Gastrocnemius medialis (tissue), 4 donors: ENCODE measurements at regions not wholly inside any gene's neighbourhood (a gene's known extent, or its start where the extent isn't known, plus 50 kb on each side); places are given as distances from the start of the nearest gene placed in this dataset.

Experiments used
- ATAC-seq, 2 donors: fragments of 150-250 bp; one replicate each; pipeline ENCODE4 v1.9.1; 2016
- DNase-seq, 2 donors: peaks; one replicate each; pipeline ENCODE4 v3.0.0-alpha.2; 2019
- H3K27ac ChIP-seq, 4 donors: fragments of 200-600 bp; sonication (generic); 1 replicate in 1 of 4; 2 replicates in 3 of 4; pipeline ENCODE4 v1.5.1; 2016 to 2018; ENCODE audit warnings: mild to moderate bottlenecking in 2 of 4, moderate library complexity in 1 of 4
- H3K27me3 ChIP-seq, 3 donors: fragments of 200-600 bp; sonication (generic) in 2 of 3; 1 replicate in 1 of 3; 2 replicates in 2 of 3; pipeline versions ENCODE4 v1.5.1 to v1.6.0; 2016 to 2019; ENCODE audit warnings: mild to moderate bottlenecking in 1 of 3, moderate library complexity in 1 of 3
- H3K36me3 ChIP-seq, 2 donors: fragments of 200-600 bp; sonication (generic) in 1 of 2; one replicate each; pipeline ENCODE4 v1.5.1; 2017 to 2018
- H3K4me1 ChIP-seq, 2 donors: fragments of 200-600 bp; sonication (generic) in 1 of 2; one replicate each; pipeline ENCODE4 v1.5.1; 2016 to 2017; ENCODE audit warnings: mild to moderate bottlenecking in 2 of 2
- H3K4me3 ChIP-seq, 4 donors: fragments of 200-600 bp; sonication (generic) in 3 of 4; 1 replicate in 1 of 4; 2 replicates in 3 of 4; pipeline ENCODE4 v1.5.1; 2016 to 2019; ENCODE audit warnings: mild to moderate bottlenecking in 2 of 4
- H3K9me3 ChIP-seq, 3 donors: fragments of 200-600 bp; sonication (generic) in 2 of 3; 1 replicate in 1 of 3; 2 replicates in 2 of 3; pipeline ENCODE4 v1.5.1; 2016 to 2019
- POLR2A ChIP-seq, 2 donors: fragments of 450-650 bp; IDR thresholded peaks; one replicate each; pipeline ENCODE4 v1.6.1; 2017; ENCODE audit warnings: antibody characterized with exemption in 2 of 2, mild to moderate bottlenecking in 2 of 2, moderate library complexity in 2 of 2
- in situ Hi-C, 4 donors: fragments of 200-750 bp; cut with MboI; loops; one replicate each; pipeline versions ENCODE4 v1.15.0 to v1.8.0; 2017; ENCODE audit warnings: low sequenced_read_pairs in 4 of 4
- intact Hi-C: fragments of 100-400 bp; cut with DNase I; formaldehyde crosslinking; loops from one replicate; pipeline ENCODE4 v1.15.1; 2023; ENCODE audit warnings: low total_unique reads
- microRNA-seq, 2 donors: library from miRNA; unstranded; fragments of <30 nt; microRNA quantifications; one replicate each; pipeline ENCODE4, GENCODE V29; 2016; ENCODE audit warnings: borderline replicate concordance in 2 of 2
- TF ChIP-seq, protein P1 (sequence below), 5 experiments: fragments of 450-650 bp in 3 of 5; fragments of 200-600 bp in 2 of 5; sonication (generic) in 2 of 5; IDR thresholded peaks in 4 of 5; conservative IDR thresholded peaks in 1 of 5; 1 replicate in 4 of 5; 2 replicates in 1 of 5; pipeline ENCODE4 v1.5.1; 2016 to 2019; ENCODE audit warnings: antibody characterized with exemption in 5 of 5, mild to moderate bottlenecking in 3 of 5, moderate library complexity in 3 of 5

- peak in 1 of 2 donors; percentile 23 for ATAC-seq
- DNase-seq = no peak
- Histone ChIP-seq H3K4me3 (no peak overlapping the region), H3K4me1 (no peaks in the 10 kb centered on the region), H3K36me3 (no peaks in the 10 kb centered on the region), H3K9me3 (no peaks in the 10 kb centered on the region), H3K27ac (no peak overlapping the region), H3K27me3 (peaks cover 2 to 9% (median 4%) of the 10 kb centered on the region in 3 donors)
- in situ Hi-C loops = no loop called here
- TF ChIP-seq, protein P1, sequence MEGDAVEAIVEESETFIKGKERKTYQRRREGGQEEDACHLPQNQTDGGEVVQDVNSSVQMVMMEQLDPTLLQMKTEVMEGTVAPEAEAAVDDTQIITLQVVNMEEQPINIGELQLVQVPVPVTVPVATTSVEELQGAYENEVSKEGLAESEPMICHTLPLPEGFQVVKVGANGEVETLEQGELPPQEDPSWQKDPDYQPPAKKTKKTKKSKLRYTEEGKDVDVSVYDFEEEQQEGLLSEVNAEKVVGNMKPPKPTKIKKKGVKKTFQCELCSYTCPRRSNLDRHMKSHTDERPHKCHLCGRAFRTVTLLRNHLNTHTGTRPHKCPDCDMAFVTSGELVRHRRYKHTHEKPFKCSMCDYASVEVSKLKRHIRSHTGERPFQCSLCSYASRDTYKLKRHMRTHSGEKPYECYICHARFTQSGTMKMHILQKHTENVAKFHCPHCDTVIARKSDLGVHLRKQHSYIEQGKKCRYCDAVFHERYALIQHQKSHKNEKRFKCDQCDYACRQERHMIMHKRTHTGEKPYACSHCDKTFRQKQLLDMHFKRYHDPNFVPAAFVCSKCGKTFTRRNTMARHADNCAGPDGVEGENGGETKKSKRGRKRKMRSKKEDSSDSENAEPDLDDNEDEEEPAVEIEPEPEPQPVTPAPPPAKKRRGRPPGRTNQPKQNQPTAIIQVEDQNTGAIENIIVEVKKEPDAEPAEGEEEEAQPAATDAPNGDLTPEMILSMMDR (IDR thresholded peaks at IDR 0.05 in 4 of 5, conservative IDR thresholded peaks at IDR 0.05 in 1 of 5) = no peak
- no peak for TF ChIP-seq POLR2A (IDR thresholded peaks at IDR 0.05)
- intact Hi-C loops = no loop called here
Measured at GRCh38 chrX:2552621-2553201, 51.9 kb upstream of the DHRSX start.

- intact Hi-C loops = no loop called here
- no peak for DNase-seq
- peaks cover 2 to 4% (median 2%) of the 10 kb centered on the region in 3 donors for H3K27me3 ChIP-seq
- H3K36me3 ChIP-seq = no peaks in the 10 kb centered on the region
- TF ChIP-seq, protein P1 (IDR thresholded peaks at IDR 0.05 in 4 of 5, conservative IDR thresholded peaks at IDR 0.05 in 1 of 5) = no peak
- TF ChIP-seq POLR2A (IDR thresholded peaks at IDR 0.05) = no peak
- H3K9me3 ChIP-seq = no peaks in the 10 kb centered on the region
- no peak overlapping the region for H3K27ac ChIP-seq
- no peak for ATAC-seq
- H3K4me3 ChIP-seq = no peak overlapping the region
- in situ Hi-C loops = no loop called here
- H3K4me1 ChIP-seq = no peaks in the 10 kb centered on the region
Measured at GRCh38 chrX:2550328-2551020, 49.7 kb upstream of the DHRSX start.

Small RNA genes lying in the stretch of these regions (microRNA-seq; reads per million reads assigned to microRNA genes)
- 0 to 1.2 reads per million in 2 donors for gene MIR6089
